ENCODE measurements at regions not wholly inside any gene's neighbourhood (a gene's known extent, or its start where the extent isn't known, plus 50 kb on each side); places are given as distances from the start of the nearest gene placed in this dataset.

DNA sequence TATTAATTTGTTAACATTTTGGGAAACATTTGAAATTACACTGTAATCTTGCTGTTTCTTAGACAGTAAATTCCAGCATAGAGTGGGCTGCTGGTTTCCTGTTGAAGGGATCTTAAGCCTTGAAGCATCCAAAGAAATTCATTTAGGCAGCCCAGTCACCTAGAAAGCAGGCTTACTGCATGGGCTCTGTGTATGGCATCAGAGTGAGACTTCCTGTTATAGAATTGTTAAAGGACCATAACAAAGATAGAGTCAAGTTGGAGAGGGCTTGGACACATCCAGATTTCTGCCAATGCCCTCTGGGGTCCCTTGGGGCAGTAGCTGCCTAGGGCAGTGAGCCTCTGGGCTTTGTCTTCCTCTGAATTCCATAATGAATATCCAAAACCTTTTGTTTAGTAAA, 149.2 kb downstream of the DYRK2 start:
- Histone ChIP-seq H4K8ac (ENCODE audit: low read length) (no peak overlapping the region), H3K23ac (ENCODE audit: low read length in 2 of 2) (no peak overlapping the region), H2BK12ac (ENCODE audit: low read length in 2 of 2) (peak overlapping the region in 1 of 2 experiments; percentile 18), H3K9me3 (ENCODE audit: control insufficient read depth, low read length) (no peaks in the 10 kb centered on the region), H3K79me1 (replicated peaks; ENCODE audit: low read length, poor library complexity, severe bottlenecking) (no peaks in the 10 kb centered on the region), H3K27me3 (ENCODE audit: control insufficient read depth in 1 of 2, insufficient read depth in 1 of 2, low read length in 2 of 2) (no peaks in the 10 kb centered on the region), H3K14ac (ENCODE audit: low read length in 2 of 2) (no peak overlapping the region), H3K27ac (ENCODE audit: low read length, poor library complexity, severe bottlenecking) (no peak overlapping the region), H3K4ac (ENCODE audit: low read depth in 1 of 2, low read length in 2 of 2) (no peak overlapping the region), H2AK5ac (ENCODE audit: low read length, severe bottlenecking) (no peak overlapping the region), H2BK120ac (ENCODE audit: low read depth, low read length) (no peak overlapping the region), H2BK5ac (ENCODE audit: low read depth, low read length, poor library complexity, severe bottlenecking) (no peak overlapping the region), H3K18ac (ENCODE audit: low read depth in 1 of 2, low read length in 2 of 2) (peak overlapping the region in 1 of 2 experiments; percentile 12), H2AFZ (ENCODE audit: low read depth, low read length) (no peak overlapping the region), H3K36me3 (ENCODE audit: control insufficient read depth in 1 of 2, insufficient read depth in 2 of 2, low read depth in 1 of 2, low read length in 2 of 2) (no peaks in the 10 kb centered on the region), H3K9ac (ENCODE audit: low read length) (no peak overlapping the region), H3K4me2 (ENCODE audit: low read length, poor library complexity, severe bottlenecking) (no peak overlapping the region), H4K91ac (ENCODE audit: low read length) (no peak overlapping the region), H3K4me1 (ENCODE audit: control insufficient read depth, insufficient read depth, low read depth, low read length) (peaks cover 3% of the 10 kb centered on the region), H3K4me3 (ENCODE audit: insufficient read depth in 1 of 2, low read depth in 1 of 2, low read length in 2 of 2) (peak overlapping the region in 1 of 2 experiments; percentile 14), H2BK15ac (ENCODE audit: low read depth, poor library complexity, severe bottlenecking) (no peak overlapping the region)
- no peak for DNase-seq

DNA sequence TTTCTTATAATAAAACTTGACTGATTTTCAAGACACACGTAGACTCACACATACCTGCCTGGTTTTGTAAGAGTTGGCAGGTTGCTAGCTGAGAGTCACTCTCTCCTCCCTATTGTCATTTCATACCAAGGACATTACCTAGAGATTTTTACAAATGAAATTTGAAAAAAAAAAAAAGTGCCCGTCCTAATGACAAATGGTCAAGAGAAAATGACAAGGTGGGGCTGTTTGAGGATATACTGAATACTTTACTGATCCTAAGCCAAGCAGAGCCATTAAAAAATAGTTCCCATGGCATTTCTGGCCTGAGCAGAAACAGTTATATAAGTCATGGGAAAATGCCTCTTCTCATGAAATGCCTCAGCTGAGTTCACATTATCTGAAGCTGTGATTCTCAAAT, 150.2 kb downstream of the DYRK2 start:
- WGBS: no CpG with 5 or more reads among the region's 2 CpGs
- no peak for DNase-seq

DNA sequence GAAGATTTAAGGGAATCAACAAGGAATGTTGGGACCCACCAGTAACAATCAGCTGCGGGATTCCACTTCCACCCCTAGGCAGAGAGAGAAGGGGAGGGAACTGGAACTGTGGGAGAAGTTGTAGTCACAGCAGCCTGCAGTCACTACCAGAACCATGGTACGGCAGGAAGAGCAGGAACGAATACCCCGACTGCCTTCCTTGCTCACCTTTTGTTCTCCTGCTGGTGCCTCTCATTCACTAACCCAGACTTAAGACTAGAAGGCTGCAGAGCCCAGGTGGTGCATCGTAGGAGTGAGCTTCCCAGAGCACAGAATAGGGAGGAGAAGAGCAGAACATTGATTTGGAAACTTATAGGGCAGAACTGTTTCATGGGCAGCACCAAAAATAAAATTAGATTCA, 154.2 kb downstream of the DYRK2 start:
- H3K9ac ChIP-seq (ENCODE audit: low read length): no peak overlapping the region
- no peak overlapping the region for H2BK15ac ChIP-seq (ENCODE audit: low read depth, poor library complexity, severe bottlenecking)
- H3K79me1 ChIP-seq (replicated peaks; ENCODE audit: low read length, poor library complexity, severe bottlenecking): no peaks in the 10 kb centered on the region
- no peak overlapping the region for H2BK120ac ChIP-seq (ENCODE audit: low read depth, low read length)
- H2BK5ac ChIP-seq (ENCODE audit: low read depth, low read length, poor library complexity, severe bottlenecking): no peak overlapping the region
- no peak overlapping the region for H3K4me3 ChIP-seq (ENCODE audit: insufficient read depth in 1 of 2, low read depth in 1 of 2, low read length in 2 of 2)
- H3K27ac ChIP-seq (ENCODE audit: low read length, poor library complexity, severe bottlenecking): no peak overlapping the region
- H3K4me1 ChIP-seq (ENCODE audit: control insufficient read depth, insufficient read depth, low read depth, low read length): no peaks in the 10 kb centered on the region
- no peak overlapping the region for H2AFZ ChIP-seq (ENCODE audit: low read depth, low read length)
- DNase-seq: no peak
- H4K91ac ChIP-seq (ENCODE audit: low read length): no peak overlapping the region
- no peaks in the 10 kb centered on the region for H3K36me3 ChIP-seq (ENCODE audit: control insufficient read depth in 1 of 2, insufficient read depth in 2 of 2, low read depth in 1 of 2, low read length in 2 of 2)
- H2AK5ac ChIP-seq (ENCODE audit: low read length, severe bottlenecking): no peak overlapping the region
- H3K4me2 ChIP-seq (ENCODE audit: low read length, poor library complexity, severe bottlenecking): no peak overlapping the region
- WGBS: 100% methylated on average over 2 of the region's 5 CpGs
- no peak overlapping the region for H3K4ac ChIP-seq (ENCODE audit: low read depth in 1 of 2, low read length in 2 of 2)
- no peak overlapping the region for H3K18ac ChIP-seq (ENCODE audit: low read depth in 1 of 2, low read length in 2 of 2)
- H2BK12ac ChIP-seq (ENCODE audit: low read length in 2 of 2): peak overlapping the region in 1 of 2 experiments; percentile 10
- peak overlapping the region in 1 of 2 experiments; percentile 26 for H3K14ac ChIP-seq (ENCODE audit: low read length in 2 of 2)
- H3K27me3 ChIP-seq (ENCODE audit: control insufficient read depth in 1 of 2, insufficient read depth in 1 of 2, low read length in 2 of 2): no peaks in the 10 kb centered on the region
- H4K8ac ChIP-seq (ENCODE audit: low read length): no peak overlapping the region
- no peaks in the 10 kb centered on the region for H3K9me3 ChIP-seq (ENCODE audit: control insufficient read depth, low read length)
- H3K23ac ChIP-seq (ENCODE audit: low read length in 2 of 2): peak overlapping the region in 1 of 2 experiments; percentile 89

More for the DNA sequence above, 150.2 kb downstream of the DYRK2 start:
- Histone ChIP-seq H4K8ac (ENCODE audit: low read length) (no peak overlapping the region), H3K9ac (ENCODE audit: low read length) (no peak overlapping the region), H3K27me3 (ENCODE audit: control insufficient read depth in 1 of 2, insufficient read depth in 1 of 2, low read length in 2 of 2) (no peaks in the 10 kb centered on the region), H3K4me1 (ENCODE audit: control insufficient read depth, insufficient read depth, low read depth, low read length) (peaks cover 3% of the 10 kb centered on the region), H3K79me1 (replicated peaks; ENCODE audit: low read length, poor library complexity, severe bottlenecking) (no peaks in the 10 kb centered on the region), H3K4ac (ENCODE audit: low read depth in 1 of 2, low read length in 2 of 2) (no peak overlapping the region), H3K27ac (ENCODE audit: low read length, poor library complexity, severe bottlenecking) (no peak overlapping the region), H3K4me3 (ENCODE audit: insufficient read depth in 1 of 2, low read depth in 1 of 2, low read length in 2 of 2) (no peak overlapping the region), H4K91ac (ENCODE audit: low read length) (no peak overlapping the region), H2BK120ac (ENCODE audit: low read depth, low read length) (no peak overlapping the region), H2AK5ac (ENCODE audit: low read length, severe bottlenecking) (no peak overlapping the region), H3K9me3 (ENCODE audit: control insufficient read depth, low read length) (no peaks in the 10 kb centered on the region), H3K4me2 (ENCODE audit: low read length, poor library complexity, severe bottlenecking) (no peak overlapping the region), H3K23ac (ENCODE audit: low read length in 2 of 2) (no peak overlapping the region), H2BK5ac (ENCODE audit: low read depth, low read length, poor library complexity, severe bottlenecking) (no peak overlapping the region), H2BK15ac (ENCODE audit: low read depth, poor library complexity, severe bottlenecking) (no peak overlapping the region), H2AFZ (ENCODE audit: low read depth, low read length) (no peak overlapping the region), H3K18ac (ENCODE audit: low read depth in 1 of 2, low read length in 2 of 2) (no peak overlapping the region), H3K36me3 (ENCODE audit: control insufficient read depth in 1 of 2, insufficient read depth in 2 of 2, low read depth in 1 of 2, low read length in 2 of 2) (no peaks in the 10 kb centered on the region), H3K14ac (ENCODE audit: low read length in 2 of 2) (no peak overlapping the region), H2BK12ac (ENCODE audit: low read length in 2 of 2) (no peak overlapping the region)

DNA sequence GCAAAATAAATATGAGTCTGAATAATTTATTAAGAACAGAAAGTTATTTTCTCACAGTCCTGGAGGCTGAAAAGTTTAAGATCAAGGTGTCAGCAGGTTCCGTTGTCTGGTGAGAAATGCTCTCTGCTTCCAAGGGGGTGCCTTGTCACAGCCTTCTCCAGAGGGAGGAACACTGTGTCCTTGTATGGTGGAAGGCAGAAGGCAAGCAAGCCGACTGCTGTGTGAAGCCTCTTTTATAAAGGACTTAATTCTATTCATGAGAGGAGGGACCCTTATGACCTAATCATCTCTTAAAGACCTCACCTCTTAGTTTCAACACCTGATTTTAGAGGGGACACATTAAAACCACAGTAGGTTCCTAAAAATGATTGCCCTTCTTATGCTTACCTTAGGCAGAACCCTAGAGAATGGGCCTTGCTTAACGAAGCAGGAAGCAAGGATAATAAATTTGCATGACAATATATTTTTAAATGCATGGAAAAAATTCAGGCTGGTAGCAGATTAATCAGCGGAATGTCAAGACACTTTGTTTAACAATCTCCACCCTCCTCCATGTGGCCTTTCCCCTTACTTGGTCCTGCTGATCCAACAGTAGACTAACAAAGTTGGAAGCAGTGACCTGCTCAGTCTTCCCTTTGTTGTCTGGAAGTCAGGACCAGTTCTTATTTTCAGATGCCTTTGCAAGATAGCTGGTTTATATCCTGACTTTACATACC, 154.9 kb downstream of the DYRK2 start:
- no peaks in the 10 kb centered on the region for H3K9me3 ChIP-seq (ENCODE audit: control insufficient read depth, low read length)
- H3K14ac ChIP-seq (ENCODE audit: low read length in 2 of 2): no peak overlapping the region
- no peak overlapping the region for H2BK12ac ChIP-seq (ENCODE audit: low read length in 2 of 2)
- H3K27ac ChIP-seq (ENCODE audit: low read length, poor library complexity, severe bottlenecking): no peak overlapping the region
- H3K4me3 ChIP-seq (ENCODE audit: insufficient read depth in 1 of 2, low read depth in 1 of 2, low read length in 2 of 2): no peak overlapping the region
- H2BK15ac ChIP-seq (ENCODE audit: low read depth, poor library complexity, severe bottlenecking): no peak overlapping the region
- H2AK5ac ChIP-seq (ENCODE audit: low read length, severe bottlenecking): no peak overlapping the region
- no peak overlapping the region for H3K18ac ChIP-seq (ENCODE audit: low read depth in 1 of 2, low read length in 2 of 2)
- no peak for DNase-seq
- no peak overlapping the region for H3K23ac ChIP-seq (ENCODE audit: low read length in 2 of 2)
- no peak overlapping the region for H2AFZ ChIP-seq (ENCODE audit: low read depth, low read length)
- no peaks in the 10 kb centered on the region for H3K27me3 ChIP-seq (ENCODE audit: control insufficient read depth in 1 of 2, insufficient read depth in 1 of 2, low read length in 2 of 2)
- no peak overlapping the region for H3K4ac ChIP-seq (ENCODE audit: low read depth in 1 of 2, low read length in 2 of 2)
- no peak overlapping the region for H4K91ac ChIP-seq (ENCODE audit: low read length)
- no peaks in the 10 kb centered on the region for H3K79me1 ChIP-seq (replicated peaks; ENCODE audit: low read length, poor library complexity, severe bottlenecking)
- no peak overlapping the region for H2BK5ac ChIP-seq (ENCODE audit: low read depth, low read length, poor library complexity, severe bottlenecking)
- WGBS: 100% methylated on average over 3 of the region's 4 CpGs
- no peak overlapping the region for H3K4me2 ChIP-seq (ENCODE audit: low read length, poor library complexity, severe bottlenecking)
- H3K9ac ChIP-seq (ENCODE audit: low read length): no peak overlapping the region
- no peak overlapping the region for H4K8ac ChIP-seq (ENCODE audit: low read length)
- no peak overlapping the region for H2BK120ac ChIP-seq (ENCODE audit: low read depth, low read length)
- no peaks in the 10 kb centered on the region for H3K36me3 ChIP-seq (ENCODE audit: control insufficient read depth in 1 of 2, insufficient read depth in 2 of 2, low read depth in 1 of 2, low read length in 2 of 2)
- H3K4me1 ChIP-seq (ENCODE audit: control insufficient read depth, insufficient read depth, low read depth, low read length): no peaks in the 10 kb centered on the region

Measured in mesenchymal stem cell (in vitro differentiated cells and primary cell).